MM.1S (cell line): ENCODE measurements at regions not wholly inside any gene's neighbourhood (a gene's known extent, or its start where the extent isn't known, plus 50 kb on each side); places are given as distances from the start of the nearest gene placed in this dataset.

Experiments used
- EZH2 ChIP-seq: fragments of 300-600 bp; sonication (generic); optimal IDR thresholded peaks from 2 replicates; pipeline ENCODE3; 2017; ENCODE audit warnings: low read depth, mild to moderate bottlenecking, antibody characterized with exemption, low read length, mixed read lengths
- EZH2phosphoT487 ChIP-seq: fragments of 300-600 bp; sonication (generic); IDR thresholded peaks from 2 replicates; pipeline ENCODE4 v1.6.1; 2018; ENCODE audit warnings: antibody characterized with exemption, low read length
- TF ChIP-seq, protein P1 (sequence below): fragments of 300-600 bp; sonication (generic); IDR thresholded peaks from 2 replicates; pipeline ENCODE4 v1.5.1; 2016; ENCODE audit warnings: antibody characterized with exemption, low read length, mixed read lengths

DNA sequence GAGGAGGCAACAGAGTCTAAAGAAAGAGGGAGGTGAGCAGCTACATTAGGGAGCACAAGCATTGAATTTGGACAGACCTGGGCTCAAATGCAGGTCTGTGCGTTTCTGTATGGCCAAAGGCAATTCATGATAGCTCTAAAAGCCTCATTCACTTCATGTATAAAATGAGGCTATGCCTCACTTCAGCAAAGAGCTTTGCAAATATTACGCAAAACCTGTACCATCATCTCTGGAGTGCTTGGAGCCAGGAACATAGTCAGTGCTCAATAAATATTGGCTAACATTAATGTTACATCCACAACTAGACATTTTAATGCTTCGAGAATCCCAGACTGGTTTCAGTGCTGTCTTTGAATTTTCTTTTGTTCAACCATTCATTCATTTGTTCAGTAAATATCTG, 254.7 kb upstream of the CDH11 start:
- TF ChIP-seq, protein P1, sequence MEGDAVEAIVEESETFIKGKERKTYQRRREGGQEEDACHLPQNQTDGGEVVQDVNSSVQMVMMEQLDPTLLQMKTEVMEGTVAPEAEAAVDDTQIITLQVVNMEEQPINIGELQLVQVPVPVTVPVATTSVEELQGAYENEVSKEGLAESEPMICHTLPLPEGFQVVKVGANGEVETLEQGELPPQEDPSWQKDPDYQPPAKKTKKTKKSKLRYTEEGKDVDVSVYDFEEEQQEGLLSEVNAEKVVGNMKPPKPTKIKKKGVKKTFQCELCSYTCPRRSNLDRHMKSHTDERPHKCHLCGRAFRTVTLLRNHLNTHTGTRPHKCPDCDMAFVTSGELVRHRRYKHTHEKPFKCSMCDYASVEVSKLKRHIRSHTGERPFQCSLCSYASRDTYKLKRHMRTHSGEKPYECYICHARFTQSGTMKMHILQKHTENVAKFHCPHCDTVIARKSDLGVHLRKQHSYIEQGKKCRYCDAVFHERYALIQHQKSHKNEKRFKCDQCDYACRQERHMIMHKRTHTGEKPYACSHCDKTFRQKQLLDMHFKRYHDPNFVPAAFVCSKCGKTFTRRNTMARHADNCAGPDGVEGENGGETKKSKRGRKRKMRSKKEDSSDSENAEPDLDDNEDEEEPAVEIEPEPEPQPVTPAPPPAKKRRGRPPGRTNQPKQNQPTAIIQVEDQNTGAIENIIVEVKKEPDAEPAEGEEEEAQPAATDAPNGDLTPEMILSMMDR: no peak
- TF ChIP-seq EZH2 (no peak), EZH2phosphoT487 (no peak)
